ENCODE measurements at regions not wholly inside any gene's neighbourhood (a gene's known extent, or its start where the extent isn't known, plus 50 kb on each side); places are given as distances from the start of the nearest gene placed in this dataset.

GRCh38 chr4:125527681-125528080 is 212.9 kb downstream of the FAT4 start:
- ATAC-seq (ENCODE audit: low FRiP score in 2 of 2) (no peak), DNase-seq (no peak)
- Histone ChIP-seq H3K4me3 (no peak overlapping the region), H3K27ac (no peak overlapping the region), H3K27me3 (no peaks in the 10 kb centered on the region), H3K36me3 (no peaks in the 10 kb centered on the region), H3K9me3 (no peaks in the 10 kb centered on the region), H3K4me1 (no peaks in the 10 kb centered on the region)
- TF ChIP-seq CTCF (IDR thresholded peaks at IDR 0.05) (no peak), POLR2A (IDR thresholded peaks at IDR 0.05) (no peak), POLR2AphosphoS5 (IDR thresholded peaks at IDR 0.05) (no peak), EP300 (IDR thresholded peaks at IDR 0.05) (no peak)
- 83 to 84% methylated on average over 1 of the region's 1 CpG for WGBS, 2 donors

GRCh38 chr4:125529071-125529470 is 214.3 kb downstream of the FAT4 start:
- H3K27ac ChIP-seq, result no peak overlapping the region
- no peaks in the 10 kb centered on the region for H3K4me1 ChIP-seq
- ATAC-seq (ENCODE audit: low FRiP score in 2 of 2), result no peak
- H3K9me3 ChIP-seq, result no peaks in the 10 kb centered on the region
- 87 to 92% methylated on average over 2 of the region's 2 CpGs for WGBS, 2 donors
- no peak overlapping the region for H3K4me3 ChIP-seq
- no peak for DNase-seq
- TF ChIP-seq CTCF (IDR thresholded peaks at IDR 0.05) (no peak), POLR2A (IDR thresholded peaks at IDR 0.05) (no peak), EP300 (IDR thresholded peaks at IDR 0.05) (no peak), POLR2AphosphoS5 (IDR thresholded peaks at IDR 0.05) (no peak)
- no peaks in the 10 kb centered on the region for H3K27me3 ChIP-seq
- H3K36me3 ChIP-seq, result no peaks in the 10 kb centered on the region

GRCh38 chr4:125538670-125539069 is 223.9 kb downstream of the FAT4 start:
- 37 to 43% methylated on average over 1 of the region's 1 CpG for WGBS, 2 donors
- TF ChIP-seq CTCF (IDR thresholded peaks at IDR 0.05), result no peak
- TF ChIP-seq EP300 (IDR thresholded peaks at IDR 0.05), result no peak
- TF ChIP-seq POLR2AphosphoS5 (IDR thresholded peaks at IDR 0.05), result no peak
- no peak for TF ChIP-seq POLR2A (IDR thresholded peaks at IDR 0.05)
- ATAC-seq (ENCODE audit: low FRiP score in 2 of 2) (no peak), DNase-seq (no peak)
- Histone ChIP-seq H3K4me1 (no peaks in the 10 kb centered on the region), H3K4me3 (no peak overlapping the region), H3K27me3 (no peaks in the 10 kb centered on the region), H3K27ac (no peak overlapping the region), H3K9me3 (no peaks in the 10 kb centered on the region), H3K36me3 (no peaks in the 10 kb centered on the region)

GRCh38 chr4:125539691-125540090 is 224.9 kb downstream of the FAT4 start:
- no peak for ATAC-seq (ENCODE audit: low FRiP score in 2 of 2)
- H3K9me3 ChIP-seq, result no peaks in the 10 kb centered on the region
- no peaks in the 10 kb centered on the region for H3K36me3 ChIP-seq
- H3K27ac ChIP-seq, result no peak overlapping the region
- DNase-seq, result no peak
- 78 to 83% methylated on average over 2 of the region's 2 CpGs for WGBS, 2 donors
- no peak overlapping the region for H3K4me3 ChIP-seq
- H3K27me3 ChIP-seq, result no peaks in the 10 kb centered on the region
- no peaks in the 10 kb centered on the region for H3K4me1 ChIP-seq
- TF ChIP-seq EP300 (IDR thresholded peaks at IDR 0.05) (no peak), POLR2AphosphoS5 (IDR thresholded peaks at IDR 0.05) (no peak), POLR2A (IDR thresholded peaks at IDR 0.05) (no peak)

- Histone ChIP-seq H3K27ac (no peak overlapping the region), H3K9me3 (no peaks in the 10 kb centered on the region), H3K4me3 (no peak overlapping the region), H3K36me3 (no peaks in the 10 kb centered on the region), H3K27me3 (no peaks in the 10 kb centered on the region), H3K4me1 (no peaks in the 10 kb centered on the region)
- ATAC-seq (ENCODE audit: low FRiP score in 2 of 2) (no peak), DNase-seq (no peak)
- no peak for TF ChIP-seq EP300 (IDR thresholded peaks at IDR 0.05)
- TF ChIP-seq POLR2AphosphoS5 (IDR thresholded peaks at IDR 0.05), result no peak
- TF ChIP-seq CTCF (IDR thresholded peaks at IDR 0.05), result no peak
- no peak for TF ChIP-seq POLR2A (IDR thresholded peaks at IDR 0.05)
These were observed 227.2 kb downstream of the FAT4 start for GRCh38 chr4:125541836-125542385.
